CD1c-positive myeloid dendritic cell (primary cell): ENCODE measurements at regions not wholly inside any gene's neighbourhood (a gene's known extent, or its start where the extent isn't known, plus 50 kb on each side); places are given as distances from the start of the nearest gene placed in this dataset.
"Not testable (repeated sequence)": the region's sequence is repeated elsewhere in the genome, so short reads cannot be mapped to it uniquely, and the experiment has no call there.

Experiments used
- DNase-seq: peaks from one replicate; pipeline ENCODE4 v3.0.0-alpha.2; 2016; ENCODE audit errors: extremely low spot score

GRCh38 chr2:64251497-64252250 is 107.5 kb upstream of the PELI1 start:
- no peak for DNase-seq

- DNase-seq: not testable (repeated sequence)
These were observed 108.2 kb upstream of the PELI1 start for GRCh38 chr2:64252251-64252978.

GRCh38 chr2:64253421-64253820 is 109.2 kb upstream of the PELI1 start:
- not testable (repeated sequence) for DNase-seq

GRCh38 chr2:64258566-64258965 is 114.3 kb upstream of the PELI1 start:
- no peak for DNase-seq

- DNase-seq: no peak
These were observed 115.1 kb upstream of the PELI1 start for GRCh38 chr2:64259312-64259711.

GRCh38 chr2:64260093-64260803 is 116.0 kb upstream of the PELI1 start:
- DNase-seq: peak; percentile 20

GRCh38 chr2:64260817-64261216 is 116.6 kb upstream of the PELI1 start:
- peak; percentile 89 for DNase-seq

- no peak for DNase-seq
These were observed 117.9 kb upstream of the PELI1 start for GRCh38 chr2:64262071-64262470.

- no peak for DNase-seq
These were observed 118.6 kb upstream of the PELI1 start for GRCh38 chr2:64262816-64263215.

- no peak for DNase-seq
These were observed 119.1 kb upstream of the PELI1 start for GRCh38 chr2:64263315-64263714.

GRCh38 chr2:64267699-64268098 is 123.5 kb upstream of the PELI1 start:
- DNase-seq: no peak

- DNase-seq: no peak
These were observed 124.3 kb upstream of the PELI1 start for GRCh38 chr2:64268330-64269048.

- DNase-seq: peak; percentile 89
These were observed 129.5 kb upstream of the PELI1 start for GRCh38 chr2:64273524-64274398.

- no peak for DNase-seq
These were observed 130.4 kb upstream of the PELI1 start for GRCh38 chr2:64274399-64275173.

- DNase-seq: no peak
These were observed 130.9 kb upstream of the PELI1 start for GRCh38 chr2:64275174-64275466.

- no peak for DNase-seq
These were observed 132.3 kb upstream of the PELI1 start for GRCh38 chr2:64276417-64277095.

- peak; percentile 90 for DNase-seq
These were observed 133.1 kb upstream of the PELI1 start for GRCh38 chr2:64277101-64277849.

- DNase-seq: not testable (repeated sequence)
These were observed 136.6 kb upstream of the PELI1 start for GRCh38 chr2:64280812-64281211.

- DNase-seq: peak; percentile 40
These were observed 138.9 kb upstream of the PELI1 start for GRCh38 chr2:64283006-64283570.
